ENCODE measurements at regions not wholly inside any gene's neighbourhood (a gene's known extent, or its start where the extent isn't known, plus 50 kb on each side); places are given as distances from the start of the nearest gene placed in this dataset.
"Not testable (repeated sequence)": the region's sequence is repeated elsewhere in the genome, so short reads cannot be mapped to it uniquely, and the experiment has no call there.

GRCh38 chr4:148850257-148850995 lies 408.2 kb upstream of the NR3C2 start:
- intact Hi-C loops (cut with DNase I, micrococcal nuclease): no loop called here
- DNase-seq (peak in 1 of 2 donors; percentile 29), ATAC-seq (peak; percentile 88)

GRCh38 chr4:148849581-148849980 lies 407.4 kb upstream of the NR3C2 start:
- no peak for ATAC-seq
- DNase-seq: no peak
- intact Hi-C loops (cut with DNase I, micrococcal nuclease): no loop called here

- ATAC-seq (peak; percentile 56), DNase-seq (peak in 1 of 2 donors; percentile 35)
- intact Hi-C loops (cut with DNase I, micrococcal nuclease): no loop called here
Measured at GRCh38 chr4:148847544-148848255, 405.5 kb upstream of the NR3C2 start.

- intact Hi-C loops (cut with DNase I, micrococcal nuclease): no loop called here
- DNase-seq (no peak), ATAC-seq (no peak)
Measured at GRCh38 chr4:148845609-148846008, 403.4 kb upstream of the NR3C2 start.

- intact Hi-C loops (cut with DNase I, micrococcal nuclease): no loop called here
- no peak for ATAC-seq
- no peak for DNase-seq
Measured at GRCh38 chr4:148843625-148844024, 401.4 kb upstream of the NR3C2 start.

- DNase-seq (no peak), ATAC-seq (no peak)
- intact Hi-C loops (cut with DNase I, micrococcal nuclease): no loop called here
Measured at GRCh38 chr4:148842843-148843242, 400.6 kb upstream of the NR3C2 start.

GRCh38 chr4:148837571-148837970 lies 395.4 kb upstream of the NR3C2 start:
- ATAC-seq; intact Hi-C loops (cut with DNase I, micrococcal nuclease); DNase-seq: not testable (repeated sequence)

- intact Hi-C loops (cut with DNase I, micrococcal nuclease): no loop called here
- ATAC-seq (peak; percentile 98), DNase-seq (no peak)
Measured at GRCh38 chr4:148834804-148835631, 392.8 kb upstream of the NR3C2 start.

- no peak for DNase-seq
- intact Hi-C loops (cut with DNase I, micrococcal nuclease): no loop called here
- no peak for ATAC-seq
Measured at GRCh38 chr4:148831945-148832344, 389.7 kb upstream of the NR3C2 start.

- DNase-seq (no peak), ATAC-seq (no peak)
- intact Hi-C loops (cut with DNase I, micrococcal nuclease): no loop called here
Measured at GRCh38 chr4:148828291-148828690, 386.1 kb upstream of the NR3C2 start.

GRCh38 chr4:148827781-148828180 lies 385.6 kb upstream of the NR3C2 start:
- DNase-seq (no peak), ATAC-seq (no peak)
- intact Hi-C loops (cut with DNase I, micrococcal nuclease): no loop called here

- DNase-seq (no peak), ATAC-seq (peak; percentile 55)
- intact Hi-C loops (cut with DNase I, micrococcal nuclease): no loop called here
Measured at GRCh38 chr4:148823419-148823769, 381.2 kb upstream of the NR3C2 start.

- DNase-seq: no peak
- ATAC-seq: peak; percentile 87
- intact Hi-C loops (cut with DNase I, micrococcal nuclease): no loop called here
Measured at GRCh38 chr4:148822572-148823418, 380.6 kb upstream of the NR3C2 start.

- ATAC-seq (no peak), DNase-seq (no peak)
- intact Hi-C loops (cut with DNase I, micrococcal nuclease): no loop called here
Measured at GRCh38 chr4:148814030-148814429, 371.8 kb upstream of the NR3C2 start.

- intact Hi-C loops (cut with DNase I, micrococcal nuclease): no loop called here
- no peak for ATAC-seq
Measured at GRCh38 chr4:148813289-148813688, 371.1 kb upstream of the NR3C2 start.

GRCh38 chr4:148812101-148812500 lies 369.9 kb upstream of the NR3C2 start:
- DNase-seq (no peak), ATAC-seq (no peak)
- intact Hi-C loops (cut with DNase I, micrococcal nuclease): no loop called here

More at GRCh38 chr4:148813289-148813688, 371.1 kb upstream of the NR3C2 start:
- no peak for DNase-seq

- intact Hi-C loops (cut with DNase I, micrococcal nuclease): no loop called here
- no peak for ATAC-seq
- DNase-seq: no peak
Measured at GRCh38 chr4:148810461-148810860, 368.2 kb upstream of the NR3C2 start.

- ATAC-seq (no peak), DNase-seq (no peak)
- intact Hi-C loops (cut with DNase I, micrococcal nuclease): no loop called here
Measured at GRCh38 chr4:148808416-148808815, 366.2 kb upstream of the NR3C2 start.

GRCh38 chr4:148800940-148801339 lies 358.7 kb upstream of the NR3C2 start:
- intact Hi-C loops (cut with DNase I, micrococcal nuclease): no loop called here
- no peak for ATAC-seq
- no peak for DNase-seq
